ENCODE measurements at regions not wholly inside any gene's neighbourhood (a gene's known extent, or its start where the extent isn't known, plus 50 kb on each side); places are given as distances from the start of the nearest gene placed in this dataset.
"Not testable (repeated sequence)": the region's sequence is repeated elsewhere in the genome, so short reads cannot be mapped to it uniquely, and the experiment has no call there.

DNA sequence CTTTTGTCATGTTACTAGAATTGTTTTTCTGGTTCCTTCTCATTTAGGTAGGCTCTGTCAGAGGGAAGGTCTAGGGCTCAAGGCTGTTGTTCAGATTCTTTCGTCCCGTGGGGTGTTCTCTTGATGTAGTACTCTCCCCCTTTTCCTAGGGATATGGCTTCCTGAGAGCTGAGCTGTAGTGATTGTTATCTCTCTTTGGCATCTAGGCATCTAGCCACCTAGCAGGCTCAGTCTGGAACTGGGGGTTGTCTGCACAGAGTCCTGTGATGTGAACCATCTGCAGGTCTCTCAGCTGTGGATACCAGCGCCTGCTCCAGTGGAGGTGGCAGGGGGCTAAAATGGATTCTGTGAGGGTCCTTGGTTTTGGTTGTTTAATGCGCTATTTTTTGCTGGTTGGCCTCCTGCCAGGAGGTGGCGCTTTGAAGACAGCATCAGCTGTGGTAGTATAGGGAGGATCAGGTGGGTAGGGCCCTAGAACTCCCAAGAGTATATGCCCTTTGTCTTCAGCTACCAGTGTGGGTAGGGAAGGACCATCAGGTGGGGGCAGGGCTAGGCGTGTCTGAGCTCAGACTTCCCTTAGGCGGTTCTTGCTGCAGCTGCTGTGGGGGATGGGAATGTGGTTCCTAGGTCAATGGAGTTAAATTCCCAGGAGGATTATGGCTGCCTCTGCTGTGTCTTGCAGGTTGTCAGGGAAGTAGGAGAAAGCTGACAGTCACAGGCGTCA is 78.1 kb upstream of the RAB40AL start:
- not testable (repeated sequence) for H3K9me3 Mint-ChIP-seq; DNase-seq; H3K27ac Mint-ChIP-seq; H3K27me3 Mint-ChIP-seq (ENCODE audit: low read depth in 3 of 3); H3K36me3 Mint-ChIP-seq; H3K4me3 Mint-ChIP-seq; H3K4me1 Mint-ChIP-seq

DNA sequence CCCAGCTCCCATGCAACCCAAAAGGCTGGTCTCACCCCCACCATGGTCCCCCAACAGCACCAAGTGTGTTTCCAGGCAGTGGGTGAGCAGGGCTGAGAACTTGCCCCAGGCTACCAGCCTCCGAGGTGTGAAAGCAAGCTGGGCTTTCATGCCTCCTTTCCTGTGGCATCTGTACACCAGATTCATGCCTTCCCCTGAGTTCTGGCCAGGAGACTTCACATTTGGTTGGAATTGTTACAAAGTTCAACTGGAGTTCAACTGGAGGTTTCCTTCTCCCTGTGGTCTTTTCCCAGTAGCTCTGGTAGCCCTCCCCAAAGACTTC is 77.6 kb upstream of the RAB40AL start:
- no peak overlapping the region for H3K4me3 Mint-ChIP-seq

DNA sequence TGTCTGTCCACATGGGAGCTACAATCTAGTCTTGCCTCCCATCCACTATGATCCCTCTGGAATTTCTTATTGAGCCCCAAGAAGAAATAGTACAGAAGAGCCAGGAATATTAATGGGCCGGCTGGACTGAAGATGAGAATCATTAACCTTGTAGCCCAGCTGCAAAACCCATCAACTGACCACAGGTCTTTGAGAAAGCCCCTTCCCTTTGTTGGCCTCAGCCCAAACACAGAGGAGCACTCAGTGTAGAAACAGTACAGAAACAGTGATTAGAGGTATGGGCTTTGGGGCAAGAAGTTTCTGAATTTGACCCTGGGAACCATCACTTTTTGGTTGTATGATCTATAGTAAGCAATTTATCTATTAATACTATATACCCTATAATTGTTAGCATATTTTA is 76.8 kb upstream of the RAB40AL start:
- Mint-ChIP-seq H3K4me1 (no peaks in the 10 kb centered on the region), H3K27ac (no peak overlapping the region)

More for the DNA sequence above, 77.6 kb upstream of the RAB40AL start:
- Mint-ChIP-seq H3K27ac (no peak overlapping the region), H3K4me1 (no peaks in the 10 kb centered on the region), H3K9me3 (no peaks in the 10 kb centered on the region), H3K36me3 (no peaks in the 10 kb centered on the region), H3K27me3 (ENCODE audit: low read depth in 3 of 3) (peaks cover 3% of the 10 kb centered on the region in 3 donors)
- no peak for DNase-seq

DNA sequence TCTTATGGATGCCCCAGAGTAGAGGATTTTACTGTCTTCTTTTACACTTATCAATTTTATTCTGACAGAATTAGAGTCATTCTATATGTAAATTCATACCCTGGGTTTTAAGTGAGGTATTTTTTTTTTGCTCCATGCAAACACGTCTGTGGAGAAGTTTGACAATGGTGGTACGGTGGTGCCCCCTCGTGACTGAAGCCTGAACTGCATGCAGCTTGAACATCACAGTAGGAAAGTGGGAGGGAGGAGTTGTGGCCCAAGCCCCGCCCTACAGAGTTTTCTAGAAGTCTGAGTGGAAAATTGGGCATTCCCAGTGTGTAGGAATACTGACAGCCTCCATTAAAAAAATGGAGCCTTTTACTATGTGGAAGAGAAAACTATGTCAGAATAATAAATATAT is 73.3 kb upstream of the RAB40AL start:
- peak; percentile 63 to 73 (median 70) for DNase-seq
- Mint-ChIP-seq H3K36me3 (peaks cover 0 to 6% (median 3%) of the 10 kb centered on the region in 3 donors), H3K9me3 (no peaks in the 10 kb centered on the region), H3K4me3 (no peak overlapping the region), H3K27ac (no peak overlapping the region), H3K27me3 (ENCODE audit: low read depth in 3 of 3) (peaks cover under 1 to 6% (median 2%) of the 10 kb centered on the region in 3 donors), H3K4me1 (no peaks in the 10 kb centered on the region)

More for the DNA sequence above, 76.8 kb upstream of the RAB40AL start:
- Mint-ChIP-seq H3K36me3 (peaks cover 0 to 3% (median 2%) of the 10 kb centered on the region in 3 donors), H3K9me3 (no peaks in the 10 kb centered on the region), H3K4me3 (no peak overlapping the region), H3K27me3 (ENCODE audit: low read depth in 3 of 3) (peaks cover 3% of the 10 kb centered on the region in 3 donors)
- no peak for DNase-seq

DNA sequence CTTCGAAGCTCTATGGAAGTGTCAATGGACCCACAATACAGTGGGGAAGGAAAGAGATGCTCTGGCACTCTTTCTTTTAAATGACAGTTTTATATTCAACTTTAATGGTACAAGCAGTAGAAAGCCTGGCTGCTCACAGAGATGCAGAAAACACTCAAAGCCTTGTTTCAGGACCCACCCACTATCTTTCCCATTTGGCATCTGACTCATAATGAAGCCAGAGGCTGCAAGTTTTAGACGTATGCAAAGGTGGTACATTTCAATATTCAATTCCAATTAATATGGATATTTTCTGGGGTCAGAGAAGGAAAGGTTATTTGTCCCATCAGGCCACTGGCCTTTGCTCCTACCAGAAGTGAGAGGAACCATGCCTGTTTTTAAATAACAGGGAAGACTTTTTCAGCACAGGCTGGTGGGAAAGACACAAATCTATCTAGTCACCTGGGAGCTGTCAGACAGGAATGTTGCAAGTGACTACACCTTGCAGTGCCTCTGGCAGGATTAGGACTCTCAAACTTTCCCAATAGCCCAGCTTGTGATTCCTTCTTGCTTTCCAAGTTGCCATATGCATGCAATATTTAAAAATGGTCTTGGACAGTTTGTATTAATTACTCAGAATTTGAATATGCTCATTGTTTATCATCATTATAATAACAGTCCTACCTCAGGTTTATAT is 70.0 kb upstream of the RAB40AL start:
- Mint-ChIP-seq H3K27me3 (ENCODE audit: low read depth in 3 of 3) (peaks cover 0 to 6% (median 3%) of the 10 kb centered on the region in 3 donors), H3K4me3 (no peak overlapping the region), H3K36me3 (peaks cover 0 to 6% (median 3%) of the 10 kb centered on the region in 3 donors), H3K4me1 (no peaks in the 10 kb centered on the region), H3K27ac (no peak overlapping the region), H3K9me3 (no peaks in the 10 kb centered on the region)
- no peak for DNase-seq

DNA sequence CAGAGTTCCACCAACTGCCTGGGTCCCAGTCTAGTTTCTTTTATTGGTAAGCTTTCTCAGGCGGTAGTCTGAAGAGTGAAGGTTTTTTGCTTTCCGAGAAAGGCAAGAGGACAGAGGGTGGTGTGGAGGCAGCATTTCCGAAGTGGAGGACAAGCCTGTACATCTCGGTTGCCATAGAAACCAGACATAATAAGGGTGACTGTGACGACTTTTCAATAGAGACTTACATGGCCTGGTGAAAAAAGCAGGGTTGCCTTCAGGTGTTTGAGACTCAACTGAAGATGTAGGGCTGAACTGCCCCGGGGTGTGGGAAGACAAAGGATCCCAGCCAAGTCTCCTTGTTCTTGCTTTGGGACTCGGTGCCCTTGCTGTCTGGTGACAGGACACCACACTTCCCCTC is 53.6 kb upstream of the RAB40AL start:
- Mint-ChIP-seq H3K9me3 (no peaks in the 10 kb centered on the region), H3K36me3 (peaks cover 1 to 8% (median 4%) of the 10 kb centered on the region in 3 donors), H3K4me1 (no peaks in the 10 kb centered on the region), H3K27me3 (ENCODE audit: low read depth in 3 of 3) (peaks cover 0 to 3% (median 0%) of the 10 kb centered on the region in 3 donors), H3K4me3 (no peak overlapping the region), H3K27ac (no peak overlapping the region)
- no peak for DNase-seq
